Eye (tissue), 1 donor: ENCODE measurements at regions not wholly inside any gene's neighbourhood (a gene's known extent, or its start where the extent isn't known, plus 50 kb on each side); places are given as distances from the start of the nearest gene placed in this dataset.

Experiments used
- DNase-seq: peaks from one replicate; pipeline ENCODE4 v3.0.0-alpha.2; 2015

DNA sequence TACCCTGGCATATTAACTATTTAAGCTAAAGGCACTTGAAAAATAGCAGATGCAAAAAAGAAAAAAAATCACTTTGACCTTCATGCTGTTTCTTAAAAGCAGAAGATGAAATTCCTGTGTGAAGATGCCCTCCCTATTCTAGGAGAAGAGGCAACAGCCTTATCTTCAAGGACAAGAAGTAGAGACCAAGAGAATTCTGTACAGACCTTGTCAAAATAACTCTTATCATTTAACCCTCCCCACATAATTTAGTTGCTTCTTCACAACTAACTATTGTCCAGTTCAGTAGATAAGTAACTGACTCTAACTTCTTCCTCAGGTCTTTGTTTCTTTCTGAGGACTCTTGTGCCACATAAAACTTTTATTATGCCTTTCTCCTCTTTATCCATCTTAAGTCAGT is 72.0 kb upstream of the MARCHF10 start:
- DNase-seq, result no peak

DNA sequence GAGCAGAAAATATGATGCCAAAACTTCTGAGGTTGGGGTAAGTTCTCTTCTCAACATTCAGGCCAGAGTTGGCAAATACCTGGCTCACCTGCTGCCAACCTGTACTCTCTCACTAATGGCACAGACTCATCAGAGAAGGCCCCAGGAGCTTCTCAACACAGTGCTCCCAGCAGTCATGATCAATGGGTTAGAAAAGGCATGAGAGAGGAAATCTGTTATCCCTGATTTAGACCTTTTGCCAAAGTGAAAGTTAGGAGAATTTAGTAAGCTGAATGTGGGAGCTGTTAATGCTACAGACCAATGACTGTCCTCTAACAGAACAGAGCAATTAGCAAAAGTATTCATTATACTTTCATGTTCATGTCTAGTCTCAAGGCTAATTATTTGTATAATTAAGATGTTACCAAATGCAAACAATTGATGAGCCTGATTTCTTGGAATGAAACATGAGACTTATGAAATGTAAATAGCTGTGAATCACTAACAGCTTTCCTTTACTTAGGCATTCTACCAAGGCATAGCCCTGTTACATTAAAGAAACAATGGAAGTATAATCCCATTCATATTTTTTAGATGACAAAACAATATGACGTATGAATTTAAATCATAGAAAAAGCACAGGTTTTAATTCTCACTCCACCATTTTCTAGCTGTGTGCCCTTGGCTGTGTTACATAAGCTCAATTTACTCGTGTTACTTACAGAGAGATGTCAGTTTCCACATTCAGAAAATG is 68.7 kb upstream of the MARCHF10 start:
- no peak for DNase-seq

DNA sequence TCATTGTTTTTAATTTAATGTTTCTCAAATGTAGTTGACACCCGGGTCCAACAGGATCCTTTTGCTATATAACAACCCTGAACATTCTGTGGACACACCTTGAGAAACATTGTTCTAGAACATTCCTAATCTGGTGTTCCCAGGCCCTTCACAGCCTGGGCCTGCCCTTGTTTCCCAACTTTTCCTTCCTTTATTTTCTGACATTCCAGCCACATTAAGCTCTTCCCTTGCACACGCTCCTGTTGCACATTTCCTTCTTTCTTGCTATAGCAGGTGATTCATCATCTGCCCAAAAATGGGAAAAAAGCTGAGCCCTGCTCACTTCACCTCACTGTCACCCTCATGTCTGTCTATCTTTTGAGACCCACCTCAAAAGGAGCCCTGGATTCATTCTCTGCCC is 67.9 kb upstream of the MARCHF10 start:
- no peak for DNase-seq

DNA sequence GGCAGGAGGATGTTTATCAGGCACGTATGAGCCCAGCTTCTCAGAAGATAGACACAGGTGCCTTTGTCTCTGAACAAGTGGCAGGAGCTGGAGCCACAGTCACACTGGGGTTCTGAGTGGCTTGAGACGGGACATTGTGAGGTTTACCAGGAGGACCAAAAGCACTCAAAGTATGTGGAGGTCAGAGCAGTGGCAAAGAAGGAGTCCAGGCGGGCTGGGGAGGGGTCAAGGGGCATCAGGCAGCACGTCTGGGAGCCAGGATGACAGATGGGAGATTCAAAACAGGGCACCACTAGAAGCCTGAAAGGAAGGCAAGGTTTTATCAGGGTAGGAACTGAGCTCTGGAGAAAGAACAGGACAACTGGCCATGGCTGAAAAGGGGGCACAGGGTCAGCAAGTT is 67.2 kb upstream of the MARCHF10 start:
- no peak for DNase-seq

DNA sequence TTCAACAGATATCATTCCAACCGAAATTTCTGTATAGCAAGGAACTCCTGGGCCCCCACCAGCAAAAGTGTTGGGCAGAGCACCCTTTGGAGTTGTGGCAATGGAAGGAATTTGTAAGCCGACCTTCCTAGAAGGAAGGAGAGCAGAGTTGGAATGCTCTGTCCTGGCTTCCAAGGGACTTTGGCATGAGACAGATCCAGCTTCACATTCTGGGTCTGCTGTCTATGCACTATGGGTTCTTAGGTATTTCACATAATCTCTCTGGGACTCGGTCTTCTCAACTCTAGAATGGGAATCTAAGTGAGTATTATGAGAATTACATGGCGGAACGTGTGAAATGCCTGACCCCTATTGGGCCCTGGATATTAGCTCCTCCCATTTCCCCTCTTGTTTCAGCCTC is 63.2 kb upstream of the MARCHF10 start:
- no peak for DNase-seq

DNA sequence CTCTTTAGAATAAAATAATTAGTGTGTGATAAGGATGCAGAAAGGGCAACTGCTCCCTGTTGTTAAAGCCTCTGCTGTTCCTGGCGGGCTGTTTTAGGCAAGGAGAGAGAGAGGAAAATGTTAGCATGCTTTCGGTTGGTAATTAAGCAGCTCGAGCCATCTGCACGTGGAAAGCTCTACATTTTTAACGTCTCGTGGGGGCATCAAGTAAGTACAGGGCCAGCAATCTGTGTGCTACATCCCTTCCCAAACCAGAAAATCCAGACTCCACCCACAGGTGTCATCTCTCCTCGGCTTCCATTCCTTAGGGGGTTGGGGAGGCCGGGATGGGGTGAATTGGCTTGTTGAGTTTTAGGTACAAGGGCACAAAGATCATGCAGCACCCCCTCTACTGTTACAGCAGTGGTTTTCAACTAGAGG is 62.4 kb upstream of the MARCHF10 start:
- no peak for DNase-seq

DNA sequence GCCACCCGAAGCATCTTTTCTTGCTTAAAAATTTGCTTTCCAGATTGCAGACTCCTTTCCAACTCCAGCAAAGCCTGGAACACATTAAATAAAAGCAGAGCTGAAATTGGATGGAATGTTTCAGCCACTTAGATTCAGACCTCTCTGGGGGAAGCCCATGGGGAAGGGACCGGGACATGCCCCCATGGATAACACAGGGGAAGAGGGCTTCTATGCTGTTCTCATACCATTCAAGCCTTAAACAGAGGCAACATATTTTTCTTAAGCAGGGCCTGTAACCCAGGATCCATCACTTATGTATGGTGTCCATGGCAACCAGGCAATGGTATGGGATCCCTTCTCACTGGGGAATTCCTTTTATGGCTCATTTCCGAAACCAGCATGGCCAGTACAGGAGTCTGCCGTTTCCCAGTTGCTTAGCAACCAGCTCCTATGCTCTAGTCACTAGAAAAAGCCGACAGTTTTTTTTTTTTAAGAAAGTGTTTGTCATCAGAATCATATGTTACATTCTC is 62.0 kb upstream of the MARCHF10 start:
- DNase-seq, result peak; percentile 91

DNA sequence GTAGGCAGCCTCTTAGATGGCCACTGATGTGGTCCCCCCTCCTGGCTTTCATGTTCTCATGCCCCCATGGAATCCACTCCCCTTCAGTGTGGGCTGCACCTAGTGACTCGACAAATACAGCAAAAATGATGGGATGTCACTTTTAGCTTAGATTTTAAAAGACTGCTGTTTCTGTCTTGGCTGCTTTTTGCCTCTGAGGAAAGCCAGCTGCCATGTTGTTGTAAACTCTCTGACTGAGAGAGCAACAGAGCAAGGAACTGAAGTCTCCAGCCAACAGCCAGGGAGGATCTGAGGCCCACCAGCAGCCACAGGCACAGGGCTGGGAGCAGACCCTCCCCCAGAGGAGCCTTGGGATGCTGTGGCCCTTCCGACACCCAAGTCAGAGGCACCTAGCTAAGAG is 60.6 kb upstream of the MARCHF10 start:
- no peak for DNase-seq

DNA sequence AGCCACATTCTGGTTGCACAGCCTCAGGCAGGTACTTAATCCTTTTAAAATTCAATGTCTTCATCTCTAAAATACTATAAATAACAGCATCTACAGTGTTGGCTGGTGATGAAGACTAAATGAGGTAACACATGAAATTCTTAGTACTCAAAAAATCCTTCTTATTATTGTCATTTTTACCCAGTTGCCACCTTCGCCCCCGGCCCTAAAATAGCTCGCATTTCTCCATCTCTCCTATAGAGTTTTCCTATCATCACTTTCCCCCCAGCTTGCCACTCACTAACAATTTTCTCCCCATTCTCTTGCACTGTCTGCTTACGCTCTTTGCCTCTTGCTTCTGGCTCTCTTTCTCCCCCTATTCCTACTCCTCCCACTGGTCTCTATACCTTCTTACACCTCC is 59.9 kb upstream of the MARCHF10 start:
- no peak for DNase-seq

DNA sequence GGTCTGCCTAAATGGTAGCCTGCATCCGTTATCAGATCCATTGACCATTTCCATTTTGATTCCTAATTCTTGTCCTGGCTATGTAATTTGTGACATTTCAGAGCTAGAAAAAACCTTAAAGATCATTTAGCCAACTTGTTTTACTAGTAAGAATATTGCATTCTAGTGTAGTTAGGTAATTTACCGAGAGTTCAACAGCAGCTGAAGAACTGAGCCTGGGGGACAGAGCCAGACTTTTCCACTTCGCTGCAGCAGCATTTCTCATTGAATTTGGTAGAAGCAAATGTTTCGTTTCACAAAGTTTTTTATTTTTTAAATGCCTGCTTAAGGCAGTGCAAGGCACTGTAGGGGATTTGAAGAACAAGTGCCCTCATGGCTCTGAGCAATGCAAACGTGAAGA is 59.2 kb upstream of the MARCHF10 start:
- no peak for DNase-seq

DNA sequence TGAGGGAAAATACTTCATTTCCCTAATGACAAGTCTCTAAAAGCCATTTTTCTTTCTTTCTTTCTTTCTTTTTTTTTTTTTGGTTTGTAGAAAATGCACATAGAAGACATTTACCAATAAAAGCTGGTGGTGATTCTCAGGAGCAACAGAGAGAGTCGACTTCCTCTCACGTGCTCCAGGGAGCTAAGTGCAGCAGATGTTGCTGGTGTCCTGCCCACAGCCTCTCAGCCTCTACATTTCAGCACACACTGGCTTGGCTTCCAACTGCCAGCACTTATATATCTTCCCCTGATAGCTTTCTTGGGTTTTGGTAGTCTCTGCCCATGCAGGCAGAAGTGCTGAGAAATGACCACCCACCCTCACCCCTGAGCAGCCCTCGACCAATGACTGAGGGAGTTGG is 58.4 kb upstream of the MARCHF10 start:
- no peak for DNase-seq

DNA sequence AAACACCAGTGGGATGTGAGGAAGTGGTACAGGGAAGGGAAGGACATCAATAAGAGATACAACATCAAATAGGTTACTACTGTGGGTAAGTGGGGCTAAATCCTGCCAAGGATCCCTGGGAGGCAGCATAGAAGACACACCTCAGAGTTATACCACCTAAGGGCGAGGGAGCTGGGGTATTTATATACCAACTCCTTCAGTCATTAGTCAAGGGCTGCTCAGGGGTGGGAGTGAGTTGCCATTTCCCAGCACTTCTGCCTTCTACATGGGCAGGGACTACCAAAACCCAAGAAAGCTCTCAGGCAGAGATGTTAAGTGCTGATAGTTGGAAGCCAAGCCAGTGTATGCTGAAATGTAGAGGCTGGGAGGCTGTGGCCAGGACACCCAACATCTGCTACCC is 57.5 kb upstream of the MARCHF10 start:
- no peak for DNase-seq

DNA sequence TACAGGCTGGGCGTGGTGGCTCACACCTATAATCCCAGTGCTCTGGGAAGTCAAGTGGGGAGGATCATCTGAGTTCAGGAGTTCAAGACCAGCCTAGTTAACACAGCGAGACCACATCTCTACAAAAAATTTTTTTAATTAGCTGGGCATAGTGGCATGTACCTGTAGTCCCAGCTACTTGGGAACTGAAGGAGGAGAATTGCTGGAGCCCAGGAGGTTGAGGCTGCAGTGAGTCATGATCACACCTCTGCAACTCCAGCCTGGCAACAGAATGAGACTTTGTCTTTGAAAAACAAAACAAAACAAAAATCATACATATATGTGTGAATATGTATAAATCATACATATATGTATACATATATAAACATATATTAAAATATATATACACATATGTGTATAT is 54.1 kb upstream of the MARCHF10 start:
- DNase-seq, result no peak

DNA sequence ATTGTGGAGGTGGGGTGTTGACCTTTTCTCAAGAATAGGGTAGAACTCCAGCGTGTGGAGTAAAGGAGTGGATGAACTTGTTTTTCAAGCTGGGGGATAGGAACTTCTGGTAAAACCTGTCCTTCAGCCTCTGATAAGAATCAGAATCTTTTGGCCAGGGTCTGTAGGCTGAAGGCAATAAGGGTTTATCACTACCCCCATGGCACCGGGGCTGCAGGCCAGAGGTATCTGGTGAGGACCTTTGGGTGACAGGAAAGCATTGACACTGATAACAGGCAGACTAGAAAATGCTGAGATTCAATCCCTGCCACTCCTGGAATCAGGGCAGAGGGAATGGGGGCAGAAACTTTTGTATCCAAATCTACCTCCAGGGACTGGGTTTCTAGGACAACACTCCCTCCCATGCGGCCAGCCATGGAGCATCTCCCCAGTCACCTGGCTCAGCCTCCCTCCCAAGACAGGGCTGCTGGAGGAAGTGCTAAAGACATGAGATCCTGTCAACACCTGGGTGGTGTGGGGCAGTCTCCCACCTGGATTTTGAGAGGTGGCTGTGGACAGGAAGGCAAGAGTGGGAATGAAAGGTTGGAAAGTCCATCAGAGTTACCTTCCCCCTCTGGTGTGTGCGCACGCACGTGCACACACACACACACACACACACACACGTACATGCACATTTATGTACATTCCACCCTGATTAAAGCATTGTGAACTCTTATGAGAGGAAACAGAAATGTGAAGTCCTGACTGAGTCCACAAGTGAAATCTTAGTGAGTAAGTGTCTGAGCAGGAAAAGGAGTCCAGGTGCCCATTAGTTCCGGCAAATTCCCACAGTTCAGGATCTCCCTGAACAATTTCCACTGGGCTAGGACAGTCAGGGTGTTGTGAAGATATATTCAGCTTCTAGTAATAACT is 53.1 kb upstream of the MARCHF10 start:
- no peak for DNase-seq

DNA sequence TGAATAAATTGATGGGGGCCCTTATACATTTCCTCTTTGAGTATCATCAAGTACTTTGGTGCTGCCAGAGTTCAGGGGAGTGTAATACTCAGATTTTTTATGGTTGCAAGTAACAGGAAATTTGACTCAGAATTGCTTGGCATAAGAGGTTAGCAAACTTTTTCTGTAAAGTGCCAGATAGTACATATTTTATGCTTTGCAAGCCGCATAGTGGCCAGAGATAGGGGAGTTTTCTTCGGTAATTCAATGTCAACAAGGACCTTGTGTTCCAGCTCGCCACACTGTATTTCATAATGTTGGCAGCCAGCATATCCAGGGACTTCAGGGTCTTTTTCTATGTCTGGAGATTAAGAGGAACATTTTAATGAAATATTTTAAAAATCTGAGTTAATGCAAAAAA is 51.0 kb upstream of the MARCHF10 start:
- DNase-seq, result no peak
